ENCODE measurements at regions not wholly inside any gene's neighbourhood (a gene's known extent, or its start where the extent isn't known, plus 50 kb on each side); places are given as distances from the start of the nearest gene placed in this dataset.

- TF ChIP-seq CTCF (conservative IDR thresholded peaks at IDR 0.05; ENCODE audit: low read depth in 2 of 2) (0 out of 4 replicates have a peak, but pooled peaks of 1 of the 2 experiments have one; percentile 4), EZH2 (IDR thresholded peaks at IDR 0.05; ENCODE audit: low read depth, unreplicated experiment) (no peak), REST (IDR thresholded peaks at IDR 0.05; ENCODE audit: unreplicated experiment) (no peak), ZNF114 (CRISPR knock-in tag; IDR thresholded peaks at IDR 0.05) (no peak), STAT1 (IDR thresholded peaks at IDR 0.05; ENCODE audit: unreplicated experiment) (no peak), EZH2phosphoT487 (IDR thresholded peaks at IDR 0.05; ENCODE audit: unreplicated experiment) (no peak), CREB1 (CRISPR knock-in tag; IDR thresholded peaks at IDR 0.05; ENCODE audit: low read depth) (no peak)
Observed at GRCh38 chr11:70742553-70743291, 344.4 kb downstream of the CTTN start.

Data from GM23338 (cell line).